Kidney (tissue), 13 donors: ENCODE measurements at regions not wholly inside any gene's neighbourhood (a gene's known extent, or its start where the extent isn't known, plus 50 kb on each side); places are given as distances from the start of the nearest gene placed in this dataset.
A peak's percentile ranks its signal among the peaks of the same experiment; 100 is the strongest.

Experiments used
- DNase-seq, 5 donors: peaks; one replicate each; pipeline ENCODE4 v3.0.0-alpha.2; 2013 to 2020
- FAIRE-seq: peaks from 2 replicates; lab custom pipeline; 2012; peaks lifted over from hg19 to GRCh38; lab: Jason Lieb, UNC
- H3K27ac ChIP-seq, 2 donors: one replicate each; pipeline ENCODE4 v1.7.0; 2013; ENCODE audit warnings: low read depth in 2 of 2, low read length in 2 of 2, inconsistent platforms in 1 of 2
- H3K27me3 ChIP-seq: one replicate; pipeline ENCODE4 v1.7.1; 2013; ENCODE audit warnings: low read length, inconsistent platforms; ENCODE audit not compliant: control insufficient read depth, insufficient read depth
- H3K36me3 ChIP-seq, 3 donors: one replicate each; pipeline versions ENCODE4 v1.7.0 to v1.7.1; 2013; ENCODE audit warnings: low read length in 3 of 3, control low read depth in 1 of 3, inconsistent platforms in 1 of 3; ENCODE audit not compliant: insufficient read depth in 3 of 3, control insufficient read depth in 2 of 3
- H3K4me1 ChIP-seq, 3 donors: one replicate each; pipeline versions ENCODE4 v1.7.0 to v1.7.1; 2013; ENCODE audit warnings: low read length in 3 of 3, inconsistent platforms in 1 of 3, low read depth in 1 of 3; ENCODE audit not compliant: control insufficient read depth in 2 of 3, insufficient read depth in 2 of 3
- H3K4me3 ChIP-seq, 3 donors: one replicate each; pipeline versions ENCODE4 v1.7.0 to v1.8.1; 2013; ENCODE audit warnings: low read length in 3 of 3, control low read depth in 1 of 3, inconsistent platforms in 1 of 3
- H3K9ac ChIP-seq, 3 donors: one replicate each; pipeline versions ENCODE4 v1.7.0 to v1.7.1; 2013; ENCODE audit warnings: low read length in 3 of 3, control low read depth in 1 of 3, inconsistent platforms in 1 of 3
- H3K9me3 ChIP-seq, 3 donors: one replicate each; pipeline versions ENCODE4 v1.7.0 to v1.7.1; 2013; ENCODE audit warnings: low read length in 3 of 3, control low read depth in 1 of 3, inconsistent platforms in 1 of 3; ENCODE audit not compliant: control insufficient read depth in 2 of 3, insufficient read depth in 1 of 3
- CTCF ChIP-seq: IDR thresholded peaks from 3 replicates; pipeline ENCODE4 v1.5.1; 2012; ENCODE audit warnings: mild to moderate bottlenecking, moderate library complexity, borderline replicate concordance; ENCODE audit not compliant: insufficient read depth; ENCODE audit errors: extremely low read depth
- intact Hi-C: fragments of 100-400 bp; cut with DNase I; formaldehyde crosslinking; loops from one replicate; pipeline ENCODE4 v1.11.1; 2022
- donor health status: control.
- donor health status: control.
- donor health status: control.
- donor health status: control.
- donor health status: control.
- donor health status: DM: yes; HTN: yes; CAD: no.
- donor health status: Normal renal cell carcinoma (clear cell type).

DNA sequence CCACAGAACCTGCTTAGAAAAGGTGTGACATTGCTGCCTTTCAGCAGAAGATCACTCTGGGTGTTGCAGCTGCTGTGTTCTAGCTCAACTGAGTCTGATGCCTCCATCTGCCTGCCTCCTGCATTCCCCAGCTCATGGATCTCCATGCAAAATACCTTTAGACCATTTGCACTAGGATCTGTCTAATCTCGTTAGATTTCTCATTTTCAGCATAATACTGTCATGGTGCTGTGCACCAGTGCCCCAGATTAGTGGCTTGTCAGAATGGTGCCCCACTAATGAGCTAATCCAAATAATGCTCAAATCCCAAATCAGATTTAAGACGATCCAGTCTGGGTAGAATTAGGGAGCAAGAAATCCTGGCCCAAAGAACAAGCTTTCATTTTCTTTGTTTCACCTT is 284.4 kb upstream of the PARD3B start:
- Histone ChIP-seq H3K27me3 (no peaks in the 10 kb centered on the region), H3K9me3 (no peaks in the 10 kb centered on the region), H3K4me3 (no peak overlapping the region), H3K27ac (no peak overlapping the region), H3K4me1 (peaks cover 3 to 5% (median 5%) of the 10 kb centered on the region in 3 donors), H3K9ac (no peak overlapping the region), H3K36me3 (no peaks in the 10 kb centered on the region)
- intact Hi-C loops, result no loop called here
- no peak for TF ChIP-seq CTCF
- DNase-seq (no peak), FAIRE-seq (no peak)

GRCh38 chr2:204261846-204262245 is 283.4 kb upstream of the PARD3B start:
- Histone ChIP-seq H3K9ac (no peak overlapping the region), H3K9me3 (no peaks in the 10 kb centered on the region), H3K4me1 (peaks cover under 1 to 5% (median 3%) of the 10 kb centered on the region in 3 donors), H3K4me3 (no peak overlapping the region), H3K36me3 (no peaks in the 10 kb centered on the region), H3K27me3 (no peaks in the 10 kb centered on the region), H3K27ac (no peak overlapping the region)
- DNase-seq (no peak), FAIRE-seq (no peak)
- intact Hi-C loops, result no loop called here
- no peak for TF ChIP-seq CTCF

DNA sequence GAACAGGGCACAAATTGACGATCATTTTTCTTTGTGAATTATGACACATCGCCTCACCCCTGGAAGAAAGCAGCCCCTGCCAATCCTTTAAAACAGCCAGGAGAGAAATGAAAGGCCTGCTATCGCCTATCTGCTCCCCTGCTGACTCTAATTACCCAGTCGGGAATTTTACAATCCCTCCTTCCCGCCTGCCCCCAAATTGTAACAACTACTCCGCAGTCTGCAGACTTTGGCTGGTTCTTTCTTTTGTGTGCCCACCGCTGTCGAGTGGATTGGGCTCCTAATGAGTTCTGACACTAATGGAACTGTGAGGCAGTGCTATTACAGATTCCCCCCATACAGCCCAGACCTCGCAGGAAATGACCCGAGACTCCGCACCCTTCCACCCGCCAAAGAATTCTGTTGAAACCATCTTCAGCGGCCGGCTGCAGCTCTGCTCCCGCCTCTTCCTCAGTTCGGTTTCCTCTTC is 281.2 kb upstream of the PARD3B start:
- no peak for TF ChIP-seq CTCF
- H3K27ac ChIP-seq, result no peak overlapping the region
- no peak for FAIRE-seq
- intact Hi-C loops, result no loop called here
- peak in 1 of 5 donors; percentile 21 for DNase-seq
- no peak overlapping the region for H3K9ac ChIP-seq
- no peaks in the 10 kb centered on the region for H3K36me3 ChIP-seq
- H3K4me3 ChIP-seq, result no peak overlapping the region
- H3K4me1 ChIP-seq, result peaks cover 0 to 3% (median 0%) of the 10 kb centered on the region in 3 donors
- H3K9me3 ChIP-seq, result no peaks in the 10 kb centered on the region
- H3K27me3 ChIP-seq, result no peaks in the 10 kb centered on the region

DNA sequence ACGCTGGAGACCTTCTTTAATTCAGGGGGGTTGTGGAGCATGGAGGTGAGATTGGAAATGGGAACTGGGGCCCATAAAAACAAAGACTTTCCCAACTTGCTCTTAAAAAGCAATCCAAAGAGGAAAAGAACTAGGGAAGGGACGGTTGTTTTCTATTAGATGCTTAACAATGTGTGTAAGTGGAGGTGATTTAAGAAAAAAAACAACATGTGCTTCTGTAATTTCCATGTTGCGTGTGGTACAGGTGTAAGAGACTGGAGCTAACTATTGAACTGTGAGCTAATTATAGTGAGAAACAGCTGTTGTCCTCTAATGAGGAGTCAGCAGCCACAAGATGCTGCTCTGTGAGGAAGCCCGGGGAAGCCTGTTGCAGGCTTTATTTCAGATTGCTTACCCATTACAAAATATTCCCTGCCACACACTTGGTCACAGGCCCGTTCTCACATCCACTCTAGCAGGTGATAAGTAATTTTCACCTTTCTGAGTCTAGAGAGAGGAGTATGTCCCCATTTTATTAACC is 280.6 kb upstream of the PARD3B start:
- H3K9me3 ChIP-seq, result no peaks in the 10 kb centered on the region
- no peaks in the 10 kb centered on the region for H3K36me3 ChIP-seq
- DNase-seq, result no peak
- H3K9ac ChIP-seq, result no peak overlapping the region
- peaks cover 0 to 3% (median 0%) of the 10 kb centered on the region in 3 donors for H3K4me1 ChIP-seq
- intact Hi-C loops, result no loop called here
- no peak overlapping the region for H3K27ac ChIP-seq
- no peak for TF ChIP-seq CTCF
- no peak overlapping the region for H3K4me3 ChIP-seq
- no peaks in the 10 kb centered on the region for H3K27me3 ChIP-seq
- no peak for FAIRE-seq
